Smooth muscle cell (in vitro differentiated cells): ENCODE measurements at regions not wholly inside any gene's neighbourhood (a gene's known extent, or its start where the extent isn't known, plus 50 kb on each side); places are given as distances from the start of the nearest gene placed in this dataset.

Source experiments
- DNase-seq: peaks from one replicate; lab custom pipeline; 2025; ENCODE audit not compliant: unreplicated experiment; lab: John Stamatoyannopoulos, UW
- H2AFZ ChIP-seq: fragments of 200-600 bp; sonication (generic); 2 replicates; pipeline ENCODE4 v1.6.0; 2016; ENCODE audit warnings: antibody characterized with exemption, low read depth, mild to moderate bottlenecking
- H3F3A ChIP-seq: fragments of 200-600 bp; sonication (generic); 2 replicates; pipeline ENCODE4 v1.6.0; 2017; ENCODE audit warnings: antibody characterized with exemption, low read depth
- H3K27ac ChIP-seq: fragments of 200-600 bp; sonication (generic); 2 replicates; pipeline ENCODE4 v1.5.1; 2016; ENCODE audit warnings: low read depth, mild to moderate bottlenecking
- H3K27me3 ChIP-seq: fragments of 200-600 bp; sonication (generic); 2 replicates; pipeline ENCODE4 v1.6.1; 2016; ENCODE audit warnings: low read depth, mild to moderate bottlenecking
- H3K36me3 ChIP-seq: fragments of 200-600 bp; sonication (generic); 2 replicates; pipeline ENCODE4 v1.5.1; 2016; ENCODE audit warnings: low read depth
- H3K4me1 ChIP-seq: fragments of 200-600 bp; sonication (generic); 2 replicates; pipeline ENCODE4 v1.5.1; 2016; ENCODE audit warnings: low read depth
- H3K4me2 ChIP-seq: fragments of 200-600 bp; sonication (generic); 2 replicates; pipeline ENCODE4 v1.6.0; 2016; ENCODE audit warnings: mild to moderate bottlenecking
- H3K4me3 ChIP-seq: fragments of 200-600 bp; sonication (generic); 2 replicates; pipeline ENCODE4 v1.5.1; 2016; ENCODE audit warnings: mild to moderate bottlenecking
- H3K79me2 ChIP-seq: fragments of 200-600 bp; sonication (generic); 2 replicates; pipeline ENCODE4 v1.6.0; 2016; ENCODE audit warnings: low read depth, mild to moderate bottlenecking
- H3K9ac ChIP-seq: fragments of 200-600 bp; sonication (generic); 2 replicates; pipeline ENCODE4 v1.6.0; 2016; ENCODE audit warnings: low read depth
- H3K9me3 ChIP-seq: fragments of 200-600 bp; sonication (generic); replicated peaks from 2 replicates; pipeline ENCODE4 v1.5.1; 2016; ENCODE audit warnings: low read depth
- H4K20me1 ChIP-seq: fragments of 200-600 bp; sonication (generic); 2 replicates; pipeline ENCODE4 v1.6.0; 2016; ENCODE audit warnings: low read depth
- WGBS: methylation state at CpG from one replicate; pipeline ENCODE4 v1.1.7; 2016; ENCODE audit warnings: low lambda C conversion rate; 5-methylcytosine and 5-hydroxymethylcytosine counted together
- TF ChIP-seq, protein P1 (sequence below): fragments of 200-600 bp; sonication (generic); IDR thresholded peaks from 2 replicates; pipeline ENCODE4 v1.5.1; 2017; ENCODE audit warnings: borderline replicate concordance, mild to moderate bottlenecking, antibody characterized with exemption; ENCODE audit not compliant: insufficient read depth, poor library complexity, severe bottlenecking

DNA sequence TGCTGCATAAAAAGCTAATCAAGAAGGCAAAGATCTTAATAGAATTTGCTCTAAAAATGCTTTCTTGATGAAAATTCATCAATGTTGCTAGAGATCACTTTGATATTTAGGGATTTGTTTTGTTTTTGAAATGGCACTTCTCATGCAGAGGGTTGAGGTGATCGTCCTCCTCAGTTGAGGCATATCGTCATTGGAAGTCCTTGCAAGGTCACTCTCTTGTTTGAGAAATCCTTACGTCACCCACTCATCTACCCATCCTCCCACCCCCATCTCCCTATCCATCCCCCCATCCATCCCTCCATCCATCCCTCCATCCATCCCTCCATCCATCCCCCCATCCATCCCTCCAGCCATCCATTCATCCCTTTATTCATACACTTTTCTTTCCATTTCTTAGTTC lies 133.7 kb downstream of the THNSL2 start:
- DNase-seq, result no peak
- TF ChIP-seq, protein P1, sequence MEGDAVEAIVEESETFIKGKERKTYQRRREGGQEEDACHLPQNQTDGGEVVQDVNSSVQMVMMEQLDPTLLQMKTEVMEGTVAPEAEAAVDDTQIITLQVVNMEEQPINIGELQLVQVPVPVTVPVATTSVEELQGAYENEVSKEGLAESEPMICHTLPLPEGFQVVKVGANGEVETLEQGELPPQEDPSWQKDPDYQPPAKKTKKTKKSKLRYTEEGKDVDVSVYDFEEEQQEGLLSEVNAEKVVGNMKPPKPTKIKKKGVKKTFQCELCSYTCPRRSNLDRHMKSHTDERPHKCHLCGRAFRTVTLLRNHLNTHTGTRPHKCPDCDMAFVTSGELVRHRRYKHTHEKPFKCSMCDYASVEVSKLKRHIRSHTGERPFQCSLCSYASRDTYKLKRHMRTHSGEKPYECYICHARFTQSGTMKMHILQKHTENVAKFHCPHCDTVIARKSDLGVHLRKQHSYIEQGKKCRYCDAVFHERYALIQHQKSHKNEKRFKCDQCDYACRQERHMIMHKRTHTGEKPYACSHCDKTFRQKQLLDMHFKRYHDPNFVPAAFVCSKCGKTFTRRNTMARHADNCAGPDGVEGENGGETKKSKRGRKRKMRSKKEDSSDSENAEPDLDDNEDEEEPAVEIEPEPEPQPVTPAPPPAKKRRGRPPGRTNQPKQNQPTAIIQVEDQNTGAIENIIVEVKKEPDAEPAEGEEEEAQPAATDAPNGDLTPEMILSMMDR, result no peak
- H3K9me3 ChIP-seq, result no peaks in the 10 kb centered on the region

GRCh38 chr2:88296247-88296646 lies 126.1 kb downstream of the THNSL2 start:
- no peaks in the 10 kb centered on the region for H4K20me1 ChIP-seq
- no peaks in the 10 kb centered on the region for H3K36me3 ChIP-seq
- H2AFZ ChIP-seq, result no peak overlapping the region
- H3K4me1 ChIP-seq, result no peaks in the 10 kb centered on the region
- H3K4me2 ChIP-seq, result no peak overlapping the region
- no peaks in the 10 kb centered on the region for H3K9me3 ChIP-seq
- TF ChIP-seq, protein P1, result no peak
- H3K4me3 ChIP-seq, result no peak overlapping the region
- no peaks in the 10 kb centered on the region for H3F3A ChIP-seq
- H3K79me2 ChIP-seq, result no peaks in the 10 kb centered on the region
- no peak for DNase-seq
- no peak overlapping the region for H3K27ac ChIP-seq
- 100% methylated on average over 2 of the region's 2 CpGs for WGBS
- H3K9ac ChIP-seq, result no peak overlapping the region
- H3K27me3 ChIP-seq, result no peaks in the 10 kb centered on the region

More for the DNA sequence above, 133.7 kb downstream of the THNSL2 start:
- no peaks in the 10 kb centered on the region for H3K4me1 ChIP-seq
- H3K79me2 ChIP-seq, result no peaks in the 10 kb centered on the region
- no peak overlapping the region for H2AFZ ChIP-seq
- H3K27ac ChIP-seq, result no peak overlapping the region
- no peak overlapping the region for H3K4me3 ChIP-seq
- H3K27me3 ChIP-seq, result no peaks in the 10 kb centered on the region
- H3K36me3 ChIP-seq, result no peaks in the 10 kb centered on the region
- no peaks in the 10 kb centered on the region for H4K20me1 ChIP-seq
- no peaks in the 10 kb centered on the region for H3F3A ChIP-seq
- WGBS, result 88% methylated on average over 3 of the region's 3 CpGs
- H3K9ac ChIP-seq, result no peak overlapping the region
- H3K4me2 ChIP-seq, result no peak overlapping the region

GRCh38 chr2:88283886-88284592 lies 113.9 kb downstream of the THNSL2 start:
- no peaks in the 10 kb centered on the region for H3K79me2 ChIP-seq
- H3K4me1 ChIP-seq, result no peaks in the 10 kb centered on the region
- H3F3A ChIP-seq, result peaks cover 5% of the 10 kb centered on the region
- 95% methylated on average over 39 of the region's 43 CpGs for WGBS
- no peaks in the 10 kb centered on the region for H3K36me3 ChIP-seq
- H4K20me1 ChIP-seq, result no peaks in the 10 kb centered on the region
- no peak overlapping the region for H3K9ac ChIP-seq
- no peak overlapping the region for H2AFZ ChIP-seq
- TF ChIP-seq, protein P1, result no peak
- H3K4me2 ChIP-seq, result no peak overlapping the region
- no peak overlapping the region for H3K27ac ChIP-seq
- DNase-seq, result no peak
- no peak overlapping the region for H3K4me3 ChIP-seq
- no peaks in the 10 kb centered on the region for H3K27me3 ChIP-seq
- H3K9me3 ChIP-seq, result no peaks in the 10 kb centered on the region
